GM18870 (cell line): ENCODE measurements at regions not wholly inside any gene's neighbourhood (a gene's known extent, or its start where the extent isn't known, plus 50 kb on each side); places are given as distances from the start of the nearest gene placed in this dataset.

Experiments
- ATAC-seq: cut with Tn5 transposase; IDR thresholded peaks from one replicate; pipeline ENCODE4 v1.9.1; 2021; ENCODE audit warnings: moderate library complexity; ENCODE audit not compliant: unreplicated experiment

- no peak for ATAC-seq
Measured at GRCh38 chr22:48641906-48642475, 1185.7 kb downstream of the BRD1 start.

GRCh38 chr22:48640890-48641841 is 1186.5 kb downstream of the BRD1 start:
- no peak for ATAC-seq

DNA sequence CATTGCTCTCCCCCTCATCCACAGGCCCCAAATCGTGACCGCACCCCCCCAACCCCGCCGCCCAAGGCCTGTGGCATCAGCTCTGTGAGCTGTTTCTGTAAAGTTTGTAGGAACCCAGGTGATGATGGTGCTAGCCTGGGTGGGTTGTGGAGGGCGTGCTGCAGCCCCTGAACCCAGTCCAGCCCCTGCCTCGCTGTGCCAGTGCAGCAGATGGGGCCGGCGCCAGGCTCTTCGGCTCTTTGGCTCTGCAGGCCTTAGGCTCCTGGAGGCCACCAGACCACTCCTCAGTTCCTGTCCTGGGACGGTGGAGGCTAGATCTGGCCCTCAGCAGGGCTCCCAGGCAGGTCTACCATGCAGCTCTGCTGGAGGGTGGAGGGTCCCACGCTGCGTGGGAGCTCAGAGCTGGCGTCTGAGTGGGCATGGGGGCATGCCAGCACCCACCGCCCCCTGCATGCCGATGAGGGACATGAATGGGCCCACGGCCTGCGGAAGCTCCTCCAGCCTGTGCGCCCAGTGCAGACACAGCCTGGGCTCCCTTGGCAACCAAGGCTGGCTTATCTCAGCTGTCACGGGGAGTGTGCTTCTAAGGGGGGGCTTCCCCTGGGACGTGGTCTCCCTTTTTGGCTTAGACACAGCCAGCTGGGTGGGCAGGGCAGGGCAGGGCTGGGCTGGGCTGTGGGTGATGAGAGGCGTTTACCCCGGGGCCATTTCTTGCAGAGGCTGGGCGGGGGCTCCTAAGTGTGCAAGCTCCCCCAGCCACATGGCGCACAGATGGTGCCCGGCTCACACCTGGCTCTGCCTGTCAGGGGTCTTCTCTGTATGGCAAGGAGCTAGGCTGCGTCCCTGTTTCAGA is 1187.6 kb downstream of the BRD1 start:
- ATAC-seq: no peak

DNA sequence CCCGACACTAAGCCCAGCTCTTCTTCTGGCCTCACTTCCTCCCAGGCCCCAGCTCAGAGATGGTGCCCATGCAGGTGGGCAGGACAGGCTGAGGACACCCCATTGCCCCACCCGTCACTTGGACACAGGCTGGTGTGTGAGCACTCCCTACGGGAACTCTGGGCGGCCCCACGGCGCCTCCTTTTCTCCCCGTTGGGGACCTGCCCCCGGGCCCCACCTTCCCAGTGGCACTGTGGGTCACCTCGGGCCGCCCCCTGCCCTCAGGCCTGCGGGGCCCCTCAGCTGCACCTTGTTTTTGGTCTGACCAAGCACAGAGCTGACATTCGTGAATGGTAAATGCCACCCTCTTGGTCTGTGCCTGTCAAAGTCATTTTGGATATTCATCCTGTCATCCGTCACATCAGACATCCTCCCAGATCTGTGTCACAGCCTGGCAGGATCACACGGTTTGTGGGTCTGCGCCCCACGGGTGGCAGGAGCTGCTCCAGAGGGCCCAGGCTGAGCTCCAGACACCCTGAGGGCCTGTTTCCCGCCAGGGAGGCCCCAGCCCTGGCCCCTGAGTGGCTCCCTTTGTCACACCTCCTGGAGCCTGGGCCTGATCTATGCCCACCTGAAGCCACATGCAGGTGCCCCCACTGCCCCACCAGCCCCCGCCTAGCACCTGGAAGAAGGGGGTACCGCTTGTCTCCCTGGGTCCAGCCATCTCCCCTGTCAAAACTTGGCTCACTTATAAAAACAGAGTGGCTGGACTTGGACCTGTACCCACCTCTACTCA is 1188.5 kb downstream of the BRD1 start:
- ATAC-seq: no peak

GRCh38 chr22:48637231-48637630 is 1190.4 kb downstream of the BRD1 start:
- ATAC-seq: no peak

DNA sequence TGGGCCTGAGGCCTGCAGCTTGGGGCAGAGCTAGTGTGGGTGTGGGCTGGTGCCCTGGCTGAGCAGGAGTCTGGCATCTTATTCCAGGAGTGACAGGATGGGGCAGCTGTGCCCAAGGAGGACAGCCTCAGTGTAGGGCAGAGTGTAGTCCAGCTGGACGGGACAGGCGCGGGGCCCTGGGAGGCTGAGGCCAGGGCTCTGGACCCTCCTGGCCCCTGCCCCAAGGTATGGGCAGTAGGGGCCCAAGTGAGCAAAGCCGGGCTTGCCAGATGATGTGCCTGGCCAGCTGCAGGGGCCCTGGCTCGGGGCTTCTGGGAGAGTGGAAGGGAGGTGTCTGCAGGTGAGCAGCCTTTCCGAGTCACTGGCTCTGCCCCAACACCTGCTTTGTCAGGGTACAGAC is 1190.9 kb downstream of the BRD1 start:
- no peak for ATAC-seq

DNA sequence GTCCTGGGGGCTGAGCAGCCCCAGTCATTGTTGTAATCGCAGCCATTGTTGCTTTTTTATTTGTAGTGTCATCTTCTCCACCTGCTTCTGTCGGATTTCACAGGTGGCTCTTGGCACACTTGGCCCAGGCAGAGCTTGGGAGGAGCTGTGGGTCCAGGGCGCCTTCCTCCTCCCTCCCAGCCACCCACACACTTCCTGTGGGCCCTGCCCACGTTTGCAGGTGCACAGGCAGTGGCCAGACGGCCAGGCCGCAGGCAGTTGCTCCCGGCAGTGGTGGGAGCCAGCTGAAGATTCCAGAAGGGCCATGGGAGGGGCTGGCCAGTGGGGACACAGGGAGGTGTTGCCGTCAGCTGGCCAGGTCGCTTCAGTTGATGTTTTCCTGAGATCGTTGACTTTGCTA is 1191.9 kb downstream of the BRD1 start:
- ATAC-seq: no peak

- no peak for ATAC-seq
Measured at GRCh38 chr22:48635031-48635430, 1192.6 kb downstream of the BRD1 start.

- no peak for ATAC-seq
Measured at GRCh38 chr22:48633996-48634836, 1193.5 kb downstream of the BRD1 start.

DNA sequence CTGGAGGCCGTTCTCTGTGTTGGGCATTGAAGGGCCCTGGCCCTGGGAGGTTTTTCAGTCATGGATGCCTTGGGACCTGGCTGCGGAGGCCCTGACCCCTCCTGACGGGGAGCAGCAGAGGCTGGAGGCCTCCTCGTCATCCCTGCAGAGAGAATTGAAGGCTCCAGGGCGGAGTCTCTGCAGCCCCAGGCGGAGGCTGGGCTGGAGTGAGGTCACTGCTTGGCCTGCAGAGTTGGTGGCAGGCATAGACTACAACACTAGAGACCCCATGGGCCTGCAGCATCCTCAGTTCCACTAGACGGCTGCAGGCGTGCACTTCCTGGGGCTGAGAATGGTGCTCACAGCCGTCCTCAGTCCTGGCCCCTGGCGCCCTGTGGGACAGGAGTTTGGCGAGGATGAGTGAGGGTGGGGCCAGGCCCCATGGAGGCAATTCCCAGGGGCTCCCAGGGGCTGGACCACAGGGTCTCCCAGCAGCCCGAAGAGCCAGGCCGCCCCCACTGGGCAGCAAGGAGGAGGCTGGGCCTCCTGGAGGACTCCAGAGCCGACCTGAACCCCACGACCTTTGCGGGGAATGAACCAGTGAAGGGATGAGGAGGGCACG is 1194.9 kb downstream of the BRD1 start:
- ATAC-seq: no peak

DNA sequence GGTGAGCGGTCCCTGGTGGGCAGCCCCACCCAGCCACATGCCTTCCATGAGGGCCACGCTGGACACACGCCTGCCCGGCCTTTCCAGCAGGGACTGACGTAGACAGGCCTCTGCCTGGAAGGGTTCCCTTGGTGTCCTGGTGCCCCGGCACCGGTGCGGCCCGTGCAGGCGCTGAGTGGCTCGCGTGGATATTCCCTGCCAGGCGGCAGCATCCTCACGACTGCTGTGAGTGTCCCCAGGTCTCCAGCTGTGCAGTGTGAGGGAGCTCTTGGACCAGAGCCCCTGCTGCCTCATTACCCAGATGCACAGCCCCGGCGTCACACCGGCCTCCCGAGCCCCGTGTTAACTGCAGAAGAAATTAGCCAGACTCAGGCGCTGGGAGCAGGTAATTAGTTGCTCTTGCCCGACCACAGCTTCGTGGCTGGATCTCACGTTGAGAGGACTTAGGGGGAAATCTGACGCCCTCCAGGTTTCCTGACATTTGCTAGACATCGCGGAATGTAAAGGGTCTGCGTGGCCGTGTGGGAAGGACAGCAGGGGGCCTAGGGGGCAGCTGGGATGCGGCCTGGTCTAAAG is 1196.3 kb downstream of the BRD1 start:
- no peak for ATAC-seq

DNA sequence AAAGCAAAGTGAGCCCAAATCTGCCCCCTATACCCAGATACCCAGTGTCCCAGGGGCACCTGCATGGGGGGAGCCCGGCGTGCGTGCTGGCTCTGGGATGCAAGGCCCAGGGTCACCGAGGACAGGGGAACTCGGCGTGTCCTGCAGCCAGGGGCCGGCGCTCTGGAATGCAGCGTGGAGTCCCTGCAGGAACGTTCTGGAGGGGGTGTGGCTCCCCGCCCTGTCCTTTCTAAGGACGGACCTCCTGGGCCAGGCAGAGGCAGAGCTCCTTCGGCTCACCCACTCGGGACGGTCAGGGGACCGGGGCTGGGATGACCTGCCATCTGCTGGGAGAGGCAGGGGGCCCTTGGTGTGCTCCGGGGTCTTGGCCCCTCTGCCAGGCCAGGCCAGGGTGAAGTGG is 1196.8 kb downstream of the BRD1 start:
- no peak for ATAC-seq

DNA sequence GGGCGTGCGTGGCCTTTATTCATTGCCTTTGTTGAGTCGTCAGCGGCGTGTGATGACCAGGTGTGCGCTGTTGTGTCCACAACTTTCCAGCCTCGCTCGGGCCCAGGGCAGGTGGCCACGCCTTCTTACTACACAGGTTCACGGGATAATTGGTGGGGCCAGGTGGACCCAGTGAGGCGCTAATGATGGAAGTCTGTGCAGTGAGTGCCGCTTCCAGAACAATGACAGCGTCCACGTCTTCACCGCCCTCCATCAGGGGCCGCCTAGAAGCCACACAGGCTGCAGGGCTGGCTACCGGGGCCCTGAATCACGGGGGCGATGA is 1197.3 kb downstream of the BRD1 start:
- ATAC-seq: no peak

DNA sequence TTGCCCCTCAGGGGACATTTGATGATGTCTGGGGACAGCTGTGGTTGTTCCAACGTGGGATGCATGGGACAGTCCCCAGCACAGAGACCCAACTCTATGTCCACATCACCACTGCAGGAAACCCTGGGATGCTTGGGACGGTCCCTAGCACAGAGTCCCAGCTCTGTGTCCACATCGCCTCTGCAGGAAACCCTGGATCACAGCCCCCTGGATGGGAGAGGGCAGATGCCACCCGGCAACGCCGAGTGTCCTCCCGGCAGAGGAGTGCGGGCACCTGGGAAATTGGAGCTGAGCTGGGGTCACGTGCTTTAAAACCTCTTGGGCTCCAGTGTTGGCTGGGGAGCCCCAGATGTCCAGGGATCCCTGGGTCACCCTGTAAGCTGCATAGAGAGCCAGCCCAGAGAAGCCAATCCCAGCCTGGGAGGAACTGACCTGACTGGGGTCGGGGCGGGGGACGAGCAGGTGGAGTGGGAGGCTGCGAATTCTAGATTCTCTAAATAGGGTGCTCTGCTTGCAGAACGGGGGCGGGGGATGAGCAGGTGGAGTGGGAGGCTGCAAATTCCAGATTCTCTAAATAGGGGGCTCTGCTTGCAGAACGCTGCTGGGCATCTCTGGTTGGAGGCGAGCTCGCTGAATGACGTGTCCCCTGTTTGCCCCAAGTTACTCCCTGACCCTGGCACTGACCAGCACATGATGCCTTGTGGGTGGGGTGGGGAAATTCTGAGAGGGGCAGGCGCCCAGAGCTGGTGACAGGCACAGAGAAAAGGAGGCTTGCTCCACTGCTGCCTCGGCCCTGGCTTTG is 1197.8 kb downstream of the BRD1 start:
- no peak for ATAC-seq

- ATAC-seq: no peak
Measured at GRCh38 chr22:48628891-48629543, 1198.7 kb downstream of the BRD1 start.

- ATAC-seq: no peak
Measured at GRCh38 chr22:48627966-48628365, 1199.7 kb downstream of the BRD1 start.

GRCh38 chr22:48627203-48627602 is 1200.5 kb downstream of the BRD1 start:
- ATAC-seq: no peak

GRCh38 chr22:48624401-48624800 is 1203.3 kb downstream of the BRD1 start:
- ATAC-seq: no peak
